ELF-1 (cell line): ENCODE measurements at regions not wholly inside any gene's neighbourhood (a gene's known extent, or its start where the extent isn't known, plus 50 kb on each side); places are given as distances from the start of the nearest gene placed in this dataset.

ENCODE experiments used
- DNase-seq: peaks from one replicate; pipeline ENCODE4 v3.0.0-alpha.2; 2016; ENCODE audit warnings: low read depth, low spot score

- DNase-seq = no peak
Observed at GRCh38 chr5:120738568-120738967, 274.5 kb downstream of the PRR16 start.

GRCh38 chr5:120740989-120741388 is 276.9 kb downstream of the PRR16 start:
- no peak for DNase-seq

GRCh38 chr5:120748474-120748873 is 284.4 kb downstream of the PRR16 start:
- DNase-seq = no peak

- DNase-seq = no peak
Observed at GRCh38 chr5:120749737-120750136, 285.6 kb downstream of the PRR16 start.

GRCh38 chr5:120759587-120759986 is 295.5 kb downstream of the PRR16 start:
- no peak for DNase-seq

- DNase-seq = no peak
Observed at GRCh38 chr5:120761986-120762385, 297.9 kb downstream of the PRR16 start.

GRCh38 chr5:120765189-120765588 is 301.1 kb downstream of the PRR16 start:
- no peak for DNase-seq

GRCh38 chr5:120767178-120767820 is 303.2 kb downstream of the PRR16 start:
- DNase-seq = no peak

- no peak for DNase-seq
Observed at GRCh38 chr5:120769312-120769872, 305.3 kb downstream of the PRR16 start.

GRCh38 chr5:120771202-120771601 is 307.1 kb downstream of the PRR16 start:
- DNase-seq = no peak

- DNase-seq = no peak
Observed at GRCh38 chr5:120778491-120779484, 314.7 kb downstream of the PRR16 start.

- no peak for DNase-seq
Observed at GRCh38 chr5:120779674-120780073, 315.6 kb downstream of the PRR16 start.

GRCh38 chr5:120788481-120788880 is 324.4 kb downstream of the PRR16 start:
- no peak for DNase-seq

- no peak for DNase-seq
Observed at GRCh38 chr5:120789918-120790317, 325.8 kb downstream of the PRR16 start.

- DNase-seq = no peak
Observed at GRCh38 chr5:120790339-120790738, 326.2 kb downstream of the PRR16 start.

GRCh38 chr5:120792477-120792876 is 328.4 kb downstream of the PRR16 start:
- no peak for DNase-seq

GRCh38 chr5:120794121-120794520 is 330.0 kb downstream of the PRR16 start:
- DNase-seq = no peak

- DNase-seq = no peak
Observed at GRCh38 chr5:120803282-120803681, 339.2 kb downstream of the PRR16 start.

GRCh38 chr5:120805131-120805530 is 341.0 kb downstream of the PRR16 start:
- no peak for DNase-seq

GRCh38 chr5:120806202-120806601 is 342.1 kb downstream of the PRR16 start:
- DNase-seq = no peak

GRCh38 chr5:120808135-120808534 is 344.0 kb downstream of the PRR16 start:
- no peak for DNase-seq

- no peak for DNase-seq
Observed at GRCh38 chr5:120808606-120809005, 344.5 kb downstream of the PRR16 start.

GRCh38 chr5:120813551-120813950 is 349.5 kb downstream of the PRR16 start:
- no peak for DNase-seq
